ENCODE measurements at regions not wholly inside any gene's neighbourhood (a gene's known extent, or its start where the extent isn't known, plus 50 kb on each side); places are given as distances from the start of the nearest gene placed in this dataset.
"Not testable (repeated sequence)": the region's sequence is repeated elsewhere in the genome, so short reads cannot be mapped to it uniquely, and the experiment has no call there.

DNA sequence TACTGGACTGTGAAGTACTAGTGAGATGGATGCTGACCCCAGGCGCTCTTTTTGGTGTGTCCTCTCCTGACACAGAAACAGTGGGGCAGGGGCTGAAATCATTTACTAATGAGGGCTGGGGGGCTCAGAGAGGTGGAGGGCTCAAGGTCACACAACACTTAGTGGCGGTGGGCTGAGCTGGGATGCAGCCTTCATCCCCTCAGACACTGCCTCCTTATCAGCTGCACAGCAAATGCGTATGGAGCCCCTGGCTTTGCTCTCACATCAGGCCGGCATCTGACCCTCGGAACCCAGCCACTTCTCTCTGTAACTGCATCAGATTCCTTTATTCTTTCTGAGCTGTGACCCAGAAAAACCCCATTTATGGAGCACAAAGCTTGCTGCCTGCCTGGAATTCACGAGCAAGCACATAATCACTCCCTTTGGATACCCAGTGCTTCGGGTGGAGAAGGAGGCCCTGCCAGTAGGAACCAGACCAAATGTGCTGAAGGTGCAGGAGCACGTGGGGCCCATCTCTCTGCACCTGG, 736.6 kb downstream of the TBC1D22A start:
- no peaks in the 10 kb centered on the region for H3K36me3 ChIP-seq (ENCODE audit: control insufficient read depth in 2 of 2, insufficient read depth in 2 of 2, low read length in 2 of 2)
- H3K9me3 ChIP-seq (ENCODE audit: control insufficient read depth in 2 of 2, low read length in 2 of 2): peaks cover 0 to 3% of the 10 kb centered on the region in 2 donors
- H3K27ac ChIP-seq (ENCODE audit: low read depth in 2 of 2, low read length in 2 of 2): no peak overlapping the region
- no peaks in the 10 kb centered on the region for H3K4me1 ChIP-seq (ENCODE audit: control insufficient read depth in 2 of 2, insufficient read depth in 2 of 2, low read length in 2 of 2)
- H3K4me3 ChIP-seq (ENCODE audit: low read length in 2 of 2): no peak overlapping the region
- H3K27me3 ChIP-seq (ENCODE audit: control insufficient read depth in 2 of 2, insufficient read depth in 2 of 2, low read length in 2 of 2): peaks cover 2 to 7% of the 10 kb centered on the region in 2 donors
- H3K9ac ChIP-seq (ENCODE audit: low read depth in 1 of 2, low read length in 2 of 2): no peak overlapping the region

DNA sequence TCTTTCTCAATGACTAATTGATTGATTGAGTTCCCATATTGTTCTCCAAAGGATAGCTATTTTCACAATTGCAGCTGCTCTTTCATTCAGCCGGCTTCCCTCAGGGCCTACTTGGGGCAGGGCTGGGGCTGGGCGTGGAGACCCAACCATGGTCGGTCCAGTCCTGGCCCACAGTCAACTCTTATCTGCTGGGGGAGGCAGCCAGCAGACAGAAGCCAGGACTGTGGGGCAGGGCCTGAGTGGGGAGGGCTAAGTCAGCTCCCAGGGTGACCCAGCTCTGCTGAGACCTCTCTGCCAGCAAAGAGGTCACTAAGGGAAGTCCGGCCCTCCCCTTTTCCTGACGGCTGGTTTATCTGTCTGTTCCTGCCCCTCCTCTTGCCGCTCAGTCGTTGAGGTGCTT, 735.2 kb downstream of the TBC1D22A start:
- peaks cover 2 to 7% of the 10 kb centered on the region in 2 donors for H3K27me3 ChIP-seq (ENCODE audit: control insufficient read depth in 2 of 2, insufficient read depth in 2 of 2, low read length in 2 of 2)
- no peaks in the 10 kb centered on the region for H3K4me1 ChIP-seq (ENCODE audit: control insufficient read depth in 2 of 2, insufficient read depth in 2 of 2, low read length in 2 of 2)
- peaks cover 0 to 3% of the 10 kb centered on the region in 2 donors for H3K9me3 ChIP-seq (ENCODE audit: control insufficient read depth in 2 of 2, low read length in 2 of 2)
- H3K4me3 ChIP-seq (ENCODE audit: low read length in 2 of 2): no peak overlapping the region
- H3K27ac ChIP-seq (ENCODE audit: low read depth in 2 of 2, low read length in 2 of 2): no peak overlapping the region
- no peak overlapping the region for H3K9ac ChIP-seq (ENCODE audit: low read depth in 1 of 2, low read length in 2 of 2)
- no peaks in the 10 kb centered on the region for H3K36me3 ChIP-seq (ENCODE audit: control insufficient read depth in 2 of 2, insufficient read depth in 2 of 2, low read length in 2 of 2)

DNA sequence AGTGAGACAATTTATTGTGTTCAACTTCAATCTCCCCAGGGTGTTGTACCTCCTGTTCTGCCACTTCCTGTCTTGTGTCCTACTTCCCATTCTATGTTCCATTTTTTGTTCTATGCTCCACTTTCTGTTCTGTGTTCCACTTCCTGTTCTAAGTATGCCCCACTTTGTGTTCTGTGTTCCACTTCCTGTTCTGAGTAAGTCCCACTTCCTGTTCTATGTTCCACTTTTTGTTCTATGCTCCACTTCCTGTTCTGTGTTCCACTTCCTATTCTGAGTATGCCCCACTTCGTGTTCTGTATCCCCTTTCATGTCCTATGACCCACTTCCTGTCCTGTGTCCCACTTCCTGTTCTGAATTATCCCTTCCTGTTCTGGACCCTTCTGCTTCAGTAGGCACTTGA, 732.7 kb downstream of the TBC1D22A start:
- H3K9me3 ChIP-seq (ENCODE audit: control insufficient read depth in 2 of 2, low read length in 2 of 2): no peaks in the 10 kb centered on the region
- no peaks in the 10 kb centered on the region for H3K4me1 ChIP-seq (ENCODE audit: control insufficient read depth in 2 of 2, insufficient read depth in 2 of 2, low read length in 2 of 2)
- H3K27me3 ChIP-seq (ENCODE audit: control insufficient read depth in 2 of 2, insufficient read depth in 2 of 2, low read length in 2 of 2): peaks cover 2 to 7% of the 10 kb centered on the region in 2 donors
- no peak overlapping the region for H3K27ac ChIP-seq (ENCODE audit: low read depth in 2 of 2, low read length in 2 of 2)
- no peak overlapping the region for H3K4me3 ChIP-seq (ENCODE audit: low read length in 2 of 2)
- no peaks in the 10 kb centered on the region for H3K36me3 ChIP-seq (ENCODE audit: control insufficient read depth in 2 of 2, insufficient read depth in 2 of 2, low read length in 2 of 2)
- no peak overlapping the region for H3K9ac ChIP-seq (ENCODE audit: low read depth in 1 of 2, low read length in 2 of 2)

DNA sequence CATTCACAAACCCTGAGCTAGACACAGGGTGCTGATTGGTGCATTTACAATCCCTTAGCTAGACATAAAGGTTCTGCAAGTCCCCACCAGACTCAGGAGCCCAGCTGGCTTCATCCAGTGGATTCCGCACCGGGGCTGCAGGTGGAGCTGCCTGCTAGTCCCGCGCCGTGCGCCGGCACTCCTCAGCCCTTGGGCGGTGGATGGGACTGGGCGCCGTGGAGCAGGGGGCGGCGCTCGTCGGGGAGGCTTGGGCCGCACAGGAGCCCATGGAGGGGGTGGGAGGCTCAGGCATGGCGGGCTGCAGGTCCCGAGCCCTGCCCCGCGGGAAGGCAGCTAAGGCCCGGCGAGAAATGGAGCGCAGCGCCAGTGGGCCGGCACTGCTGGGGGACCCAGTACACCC, 725.7 kb downstream of the TBC1D22A start:
- H3K4me3 ChIP-seq (ENCODE audit: low read length in 2 of 2); H3K36me3 ChIP-seq (ENCODE audit: control insufficient read depth in 2 of 2, insufficient read depth in 2 of 2, low read length in 2 of 2); H3K27me3 ChIP-seq (ENCODE audit: control insufficient read depth in 2 of 2, insufficient read depth in 2 of 2, low read length in 2 of 2); H3K4me1 ChIP-seq (ENCODE audit: control insufficient read depth in 2 of 2, insufficient read depth in 2 of 2, low read length in 2 of 2); H3K9ac ChIP-seq (ENCODE audit: low read depth in 1 of 2, low read length in 2 of 2); H3K9me3 ChIP-seq (ENCODE audit: control insufficient read depth in 2 of 2, low read length in 2 of 2); H3K27ac ChIP-seq (ENCODE audit: low read depth in 2 of 2, low read length in 2 of 2): not testable (repeated sequence)

DNA sequence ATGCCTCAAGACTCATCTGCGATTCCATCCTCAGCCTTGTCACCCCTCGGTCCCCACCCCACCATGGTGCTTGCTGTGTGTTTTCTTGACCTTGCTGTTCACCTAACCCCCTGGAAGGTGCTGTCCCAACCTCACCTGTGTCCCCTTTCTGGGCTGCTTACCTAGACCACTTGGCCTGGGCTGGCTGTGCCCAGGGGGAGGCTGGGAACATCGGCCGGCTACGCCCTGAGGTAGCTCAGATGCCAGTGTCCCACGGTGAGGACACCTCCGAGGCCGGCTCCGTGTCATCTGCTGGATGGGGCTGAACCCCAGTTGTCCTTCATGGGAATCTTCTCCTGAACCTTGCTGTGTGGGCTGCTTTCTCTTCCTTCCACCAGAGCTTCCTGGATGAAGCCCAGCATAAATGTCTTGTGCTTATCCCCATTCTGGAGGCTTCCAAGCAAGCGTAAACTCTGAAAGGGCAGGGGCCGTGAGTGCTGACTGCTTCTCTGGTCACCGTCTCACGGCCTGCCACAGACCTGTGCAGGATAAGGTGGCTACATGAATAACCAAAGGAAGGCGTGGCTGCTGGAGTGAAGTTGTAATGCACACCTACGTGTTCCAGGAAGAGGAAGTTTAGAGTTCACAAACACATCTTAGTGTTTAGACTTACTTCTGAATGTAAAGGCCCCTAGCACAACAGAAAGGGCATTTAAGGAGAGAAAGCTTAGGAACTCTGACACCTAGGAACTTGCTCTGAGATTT, 724.3 kb downstream of the TBC1D22A start:
- no peaks in the 10 kb centered on the region for H3K27me3 ChIP-seq (ENCODE audit: control insufficient read depth in 2 of 2, insufficient read depth in 2 of 2, low read length in 2 of 2)
- peak overlapping the region in 1 of 2 donors; percentile 31 for H3K4me3 ChIP-seq (ENCODE audit: low read length in 2 of 2)
- H3K27ac ChIP-seq (ENCODE audit: low read depth in 2 of 2, low read length in 2 of 2): peak overlapping the region in 1 of 2 donors; percentile 18
- H3K9me3 ChIP-seq (ENCODE audit: control insufficient read depth in 2 of 2, low read length in 2 of 2): no peaks in the 10 kb centered on the region
- no peaks in the 10 kb centered on the region for H3K36me3 ChIP-seq (ENCODE audit: control insufficient read depth in 2 of 2, insufficient read depth in 2 of 2, low read length in 2 of 2)
- H3K4me1 ChIP-seq (ENCODE audit: control insufficient read depth in 2 of 2, insufficient read depth in 2 of 2, low read length in 2 of 2): no peaks in the 10 kb centered on the region
- no peak overlapping the region for H3K9ac ChIP-seq (ENCODE audit: low read depth in 1 of 2, low read length in 2 of 2)

DNA sequence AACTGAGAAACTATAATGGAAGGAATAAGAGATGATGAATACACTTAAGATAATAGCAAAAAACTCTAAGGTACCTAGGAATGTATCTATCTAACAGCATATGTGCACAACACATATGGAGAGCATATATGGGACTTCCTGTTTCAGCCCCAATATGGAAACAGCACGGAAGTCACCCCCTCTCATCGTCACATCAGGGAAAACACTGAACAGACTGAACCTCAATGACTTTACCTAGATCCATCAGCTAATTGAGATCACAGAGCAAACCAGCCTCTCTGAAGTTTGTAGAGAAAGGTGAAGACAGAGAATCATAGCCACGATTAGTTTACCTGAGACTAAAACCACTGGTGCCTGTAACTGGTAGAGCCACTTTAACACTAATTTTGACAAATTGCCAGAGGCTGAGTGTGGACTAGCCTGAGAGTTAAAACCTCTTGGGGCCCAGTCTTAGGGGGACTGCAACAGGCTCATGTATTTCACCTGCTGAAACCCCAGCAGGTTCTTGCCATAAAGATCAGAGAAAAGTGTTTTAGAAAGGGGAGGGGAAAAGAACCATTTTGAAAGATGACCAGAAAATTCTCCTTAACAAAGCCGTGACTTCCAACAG, 722.6 kb downstream of the TBC1D22A start:
- Histone ChIP-seq H3K9ac (ENCODE audit: low read depth in 1 of 2, low read length in 2 of 2) (no peak overlapping the region), H3K27ac (ENCODE audit: low read depth in 2 of 2, low read length in 2 of 2) (no peak overlapping the region), H3K4me1 (ENCODE audit: control insufficient read depth in 2 of 2, insufficient read depth in 2 of 2, low read length in 2 of 2) (no peaks in the 10 kb centered on the region), H3K27me3 (ENCODE audit: control insufficient read depth in 2 of 2, insufficient read depth in 2 of 2, low read length in 2 of 2) (no peaks in the 10 kb centered on the region), H3K9me3 (ENCODE audit: control insufficient read depth in 2 of 2, low read length in 2 of 2) (no peaks in the 10 kb centered on the region), H3K36me3 (ENCODE audit: control insufficient read depth in 2 of 2, insufficient read depth in 2 of 2, low read length in 2 of 2) (no peaks in the 10 kb centered on the region), H3K4me3 (ENCODE audit: low read length in 2 of 2) (no peak overlapping the region)

DNA sequence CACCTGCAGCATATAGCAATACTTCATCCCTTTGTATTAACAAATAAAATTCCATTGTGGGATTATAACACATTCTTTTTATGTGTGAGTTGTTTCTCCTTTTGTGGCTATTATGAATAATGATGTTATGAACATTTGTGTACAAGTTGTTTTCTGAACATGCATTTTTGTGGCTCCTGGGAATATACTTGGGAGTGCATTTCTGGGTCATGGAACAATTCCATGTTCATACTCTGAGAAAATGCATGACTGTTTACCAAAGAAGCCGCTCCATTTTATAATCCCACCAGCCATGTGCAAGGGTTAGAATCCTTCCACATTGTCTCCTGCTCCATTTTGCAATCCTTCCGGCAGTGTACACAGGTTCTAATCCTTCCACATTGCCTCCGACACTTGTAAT, 713.8 kb downstream of the TBC1D22A start:
- Histone ChIP-seq H3K27ac (ENCODE audit: low read depth in 2 of 2, low read length in 2 of 2) (no peak overlapping the region), H3K27me3 (ENCODE audit: control insufficient read depth in 2 of 2, insufficient read depth in 2 of 2, low read length in 2 of 2) (peaks cover 0 to 2% of the 10 kb centered on the region in 2 donors), H3K4me3 (ENCODE audit: low read length in 2 of 2) (no peak overlapping the region), H3K9ac (ENCODE audit: low read depth in 1 of 2, low read length in 2 of 2) (no peak overlapping the region), H3K4me1 (ENCODE audit: control insufficient read depth in 2 of 2, insufficient read depth in 2 of 2, low read length in 2 of 2) (no peaks in the 10 kb centered on the region), H3K36me3 (ENCODE audit: control insufficient read depth in 2 of 2, insufficient read depth in 2 of 2, low read length in 2 of 2) (no peaks in the 10 kb centered on the region), H3K9me3 (ENCODE audit: control insufficient read depth in 2 of 2, low read length in 2 of 2) (no peaks in the 10 kb centered on the region)

DNA sequence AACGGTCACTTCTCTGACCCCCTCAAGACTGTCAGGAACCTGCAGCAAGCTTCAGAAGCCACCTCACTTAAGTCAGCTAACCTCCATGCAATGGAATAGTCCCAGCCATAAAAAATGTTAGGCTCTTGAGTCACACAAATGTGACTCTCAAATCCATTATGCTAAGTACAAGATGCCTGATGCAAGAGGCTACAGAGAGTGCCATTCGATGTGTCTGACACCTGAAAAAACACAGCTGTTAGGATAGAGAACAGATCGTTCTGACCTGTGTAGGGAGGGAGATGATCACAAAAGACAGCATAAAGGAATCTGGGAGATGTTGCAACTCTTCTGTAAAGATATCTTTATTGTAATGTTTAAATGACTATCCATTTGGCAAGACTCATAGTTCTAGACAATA, 712.4 kb downstream of the TBC1D22A start:
- no peak overlapping the region for H3K27ac ChIP-seq (ENCODE audit: low read depth in 2 of 2, low read length in 2 of 2)
- H3K4me3 ChIP-seq (ENCODE audit: low read length in 2 of 2): no peak overlapping the region
- no peaks in the 10 kb centered on the region for H3K4me1 ChIP-seq (ENCODE audit: control insufficient read depth in 2 of 2, insufficient read depth in 2 of 2, low read length in 2 of 2)
- peaks cover 0 to 2% of the 10 kb centered on the region in 2 donors for H3K27me3 ChIP-seq (ENCODE audit: control insufficient read depth in 2 of 2, insufficient read depth in 2 of 2, low read length in 2 of 2)
- H3K9ac ChIP-seq (ENCODE audit: low read depth in 1 of 2, low read length in 2 of 2): no peak overlapping the region
- no peaks in the 10 kb centered on the region for H3K9me3 ChIP-seq (ENCODE audit: control insufficient read depth in 2 of 2, low read length in 2 of 2)
- no peaks in the 10 kb centered on the region for H3K36me3 ChIP-seq (ENCODE audit: control insufficient read depth in 2 of 2, insufficient read depth in 2 of 2, low read length in 2 of 2)

DNA sequence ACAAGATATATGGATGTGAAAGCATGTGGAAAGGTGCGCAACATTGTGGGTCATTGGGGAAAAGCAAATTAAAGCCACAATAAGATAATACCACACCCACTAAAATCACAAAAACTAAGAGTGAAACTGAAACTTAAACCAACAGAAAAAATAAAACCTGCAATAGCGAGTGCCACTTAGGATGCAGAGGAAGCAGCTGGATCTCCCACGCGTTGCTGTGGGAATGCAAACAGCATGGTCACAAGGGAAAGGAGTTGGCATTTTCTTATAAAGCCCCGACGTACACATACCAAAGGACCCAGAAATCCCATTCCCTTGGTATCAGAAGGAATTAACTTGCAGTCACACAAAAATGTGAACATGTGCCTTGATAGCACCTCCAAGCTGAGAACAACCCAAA, 712.0 kb downstream of the TBC1D22A start:
- Histone ChIP-seq H3K4me1 (ENCODE audit: control insufficient read depth in 2 of 2, insufficient read depth in 2 of 2, low read length in 2 of 2) (peaks cover 0 to 2% of the 10 kb centered on the region in 2 donors), H3K27ac (ENCODE audit: low read depth in 2 of 2, low read length in 2 of 2) (no peak overlapping the region), H3K9me3 (ENCODE audit: control insufficient read depth in 2 of 2, low read length in 2 of 2) (no peaks in the 10 kb centered on the region), H3K36me3 (ENCODE audit: control insufficient read depth in 2 of 2, insufficient read depth in 2 of 2, low read length in 2 of 2) (no peaks in the 10 kb centered on the region), H3K9ac (ENCODE audit: low read depth in 1 of 2, low read length in 2 of 2) (no peak overlapping the region), H3K4me3 (ENCODE audit: low read length in 2 of 2) (peak overlapping the region in 1 of 2 donors; percentile 42), H3K27me3 (ENCODE audit: control insufficient read depth in 2 of 2, insufficient read depth in 2 of 2, low read length in 2 of 2) (peaks cover 0 to 2% of the 10 kb centered on the region in 2 donors)

DNA sequence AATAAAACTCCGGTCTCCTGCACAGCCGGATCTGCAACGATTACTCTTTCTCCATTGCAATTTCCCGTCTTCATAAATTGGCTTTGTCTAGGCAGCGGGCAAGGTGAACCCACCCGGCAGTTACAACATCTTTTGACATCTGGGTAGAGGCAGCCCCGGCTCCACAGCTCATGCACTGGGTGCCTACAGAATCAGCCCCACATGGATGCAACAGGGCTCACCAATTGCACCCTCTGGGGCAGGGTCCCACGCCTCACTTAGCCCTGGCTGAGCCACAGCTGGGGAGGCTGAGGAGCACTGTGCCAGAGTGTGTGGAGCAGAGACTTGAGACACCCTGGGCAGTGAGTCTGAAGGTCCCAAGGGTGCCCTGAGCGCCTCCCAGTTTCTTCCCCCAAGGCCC, 710.2 kb downstream of the TBC1D22A start:
- Histone ChIP-seq H3K4me3 (ENCODE audit: low read length in 2 of 2) (no peak overlapping the region), H3K9ac (ENCODE audit: low read depth in 1 of 2, low read length in 2 of 2) (no peak overlapping the region), H3K27ac (ENCODE audit: low read depth in 2 of 2, low read length in 2 of 2) (no peak overlapping the region), H3K27me3 (ENCODE audit: control insufficient read depth in 2 of 2, insufficient read depth in 2 of 2, low read length in 2 of 2) (peaks cover 0 to 5% of the 10 kb centered on the region in 2 donors), H3K9me3 (ENCODE audit: control insufficient read depth in 2 of 2, low read length in 2 of 2) (no peaks in the 10 kb centered on the region), H3K36me3 (ENCODE audit: control insufficient read depth in 2 of 2, insufficient read depth in 2 of 2, low read length in 2 of 2) (no peaks in the 10 kb centered on the region), H3K4me1 (ENCODE audit: control insufficient read depth in 2 of 2, insufficient read depth in 2 of 2, low read length in 2 of 2) (peaks cover 0 to 2% of the 10 kb centered on the region in 2 donors)
